HG03432 (cell line): ENCODE measurements at regions not wholly inside any gene's neighbourhood (a gene's known extent, or its start where the extent isn't known, plus 50 kb on each side); places are given as distances from the start of the nearest gene placed in this dataset.
A peak's percentile ranks its signal among the peaks of the same experiment; 100 is the strongest.

Experiments used
- ATAC-seq: cut with Tn5 transposase; IDR thresholded peaks from one replicate; pipeline ENCODE4 v1.9.1; 2021; ENCODE audit warnings: mild to moderate bottlenecking, moderate library complexity; ENCODE audit not compliant: unreplicated experiment

- ATAC-seq = no peak
Measured at GRCh38 chr13:109670776-109671175, 115.6 kb downstream of the IRS2 start.

- ATAC-seq = no peak
Measured at GRCh38 chr13:109669956-109670355, 116.4 kb downstream of the IRS2 start.

GRCh38 chr13:109669234-109669612 lies 117.2 kb downstream of the IRS2 start:
- no peak for ATAC-seq

GRCh38 chr13:109668433-109669233 lies 117.8 kb downstream of the IRS2 start:
- ATAC-seq = no peak

- no peak for ATAC-seq
Measured at GRCh38 chr13:109667807-109668291, 118.5 kb downstream of the IRS2 start.

- ATAC-seq = no peak
Measured at GRCh38 chr13:109667056-109667455, 119.3 kb downstream of the IRS2 start.

- no peak for ATAC-seq
Measured at GRCh38 chr13:109666656-109667055, 119.7 kb downstream of the IRS2 start.

GRCh38 chr13:109665781-109666249 lies 120.6 kb downstream of the IRS2 start:
- no peak for ATAC-seq

GRCh38 chr13:109665240-109665639 lies 121.1 kb downstream of the IRS2 start:
- ATAC-seq = no peak

GRCh38 chr13:109657395-109657794 lies 129.0 kb downstream of the IRS2 start:
- no peak for ATAC-seq

GRCh38 chr13:109656206-109656605 lies 130.2 kb downstream of the IRS2 start:
- no peak for ATAC-seq

- ATAC-seq = no peak
Measured at GRCh38 chr13:109655611-109656010, 130.8 kb downstream of the IRS2 start.

GRCh38 chr13:109655206-109655600 lies 131.2 kb downstream of the IRS2 start:
- no peak for ATAC-seq

- no peak for ATAC-seq
Measured at GRCh38 chr13:109654341-109655205, 131.8 kb downstream of the IRS2 start.

- ATAC-seq = no peak
Measured at GRCh38 chr13:109652531-109652930, 133.9 kb downstream of the IRS2 start.

GRCh38 chr13:109651854-109652253 lies 134.5 kb downstream of the IRS2 start:
- no peak for ATAC-seq

GRCh38 chr13:109651311-109651710 lies 135.1 kb downstream of the IRS2 start:
- ATAC-seq = no peak

- no peak for ATAC-seq
Measured at GRCh38 chr13:109650861-109651260, 135.5 kb downstream of the IRS2 start.

GRCh38 chr13:109649713-109650112 lies 136.7 kb downstream of the IRS2 start:
- no peak for ATAC-seq

GRCh38 chr13:109647699-109648098 lies 138.7 kb downstream of the IRS2 start:
- no peak for ATAC-seq

GRCh38 chr13:109647053-109647452 lies 139.3 kb downstream of the IRS2 start:
- ATAC-seq = no peak

- peak; percentile 90 for ATAC-seq
Measured at GRCh38 chr13:109646423-109646822, 140.0 kb downstream of the IRS2 start.
